ENCODE measurements at regions not wholly inside any gene's neighbourhood (a gene's known extent, or its start where the extent isn't known, plus 50 kb on each side); places are given as distances from the start of the nearest gene placed in this dataset.

GRCh38 chr3:84825817-84826216, 133.0 kb upstream of the CADM2 start:
- TF ChIP-seq CTCF (IDR thresholded peaks at IDR 0.05): peak; percentile 63
- no peak for TF ChIP-seq ZFX (IDR thresholded peaks at IDR 0.05; ENCODE audit: borderline replicate concordance)

Data from 22Rv1 (cell line).